GM12892 (cell line): ENCODE measurements at regions not wholly inside any gene's neighbourhood (a gene's known extent, or its start where the extent isn't known, plus 50 kb on each side); places are given as distances from the start of the nearest gene placed in this dataset.

Source experiments
- POLR2A ChIP-seq: IDR thresholded peaks from 2 replicates; pipeline ENCODE4 v1.6.1; 2011; ENCODE audit warnings: low read depth, low read length, control low read depth
- POLR2AphosphoS5 ChIP-seq: IDR thresholded peaks from 2 replicates; pipeline ENCODE4 v1.6.1; 2011; ENCODE audit warnings: low read depth, low read length, control low read depth
- TAF1 ChIP-seq: IDR thresholded peaks from 2 replicates; pipeline ENCODE4 v1.6.1; 2011; ENCODE audit warnings: low read depth, mild to moderate bottlenecking, control low read depth, low read length, borderline replicate concordance

DNA sequence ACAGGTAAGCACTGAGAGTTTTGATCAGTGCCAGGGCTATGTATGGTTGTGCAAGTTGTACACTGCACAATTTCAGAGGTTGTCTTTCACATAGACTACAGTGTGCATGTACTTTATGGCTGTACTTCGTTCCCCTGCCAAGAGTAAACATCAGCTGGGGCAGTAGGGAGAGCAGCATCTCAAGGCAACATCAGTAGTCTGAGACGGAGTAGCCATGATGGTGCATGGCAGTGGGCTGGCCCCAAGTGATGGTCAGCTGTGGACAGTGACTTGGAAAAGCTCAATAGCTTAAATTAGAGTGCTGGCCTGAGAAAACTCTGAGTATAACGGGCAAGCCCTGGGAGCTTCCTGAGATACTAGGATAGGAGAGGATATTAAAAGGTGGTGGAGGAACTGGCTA lies 165.5 kb downstream of the TFAP2B start:
- TF ChIP-seq TAF1 (no peak), POLR2A (no peak), POLR2AphosphoS5 (no peak)
